ENCODE measurements at regions not wholly inside any gene's neighbourhood (a gene's known extent, or its start where the extent isn't known, plus 50 kb on each side); places are given as distances from the start of the nearest gene placed in this dataset.
A peak's percentile ranks its signal among the peaks of the same experiment; 100 is the strongest.
"Not testable (repeated sequence)": the region's sequence is repeated elsewhere in the genome, so short reads cannot be mapped to it uniquely, and the experiment has no call there.

DNA sequence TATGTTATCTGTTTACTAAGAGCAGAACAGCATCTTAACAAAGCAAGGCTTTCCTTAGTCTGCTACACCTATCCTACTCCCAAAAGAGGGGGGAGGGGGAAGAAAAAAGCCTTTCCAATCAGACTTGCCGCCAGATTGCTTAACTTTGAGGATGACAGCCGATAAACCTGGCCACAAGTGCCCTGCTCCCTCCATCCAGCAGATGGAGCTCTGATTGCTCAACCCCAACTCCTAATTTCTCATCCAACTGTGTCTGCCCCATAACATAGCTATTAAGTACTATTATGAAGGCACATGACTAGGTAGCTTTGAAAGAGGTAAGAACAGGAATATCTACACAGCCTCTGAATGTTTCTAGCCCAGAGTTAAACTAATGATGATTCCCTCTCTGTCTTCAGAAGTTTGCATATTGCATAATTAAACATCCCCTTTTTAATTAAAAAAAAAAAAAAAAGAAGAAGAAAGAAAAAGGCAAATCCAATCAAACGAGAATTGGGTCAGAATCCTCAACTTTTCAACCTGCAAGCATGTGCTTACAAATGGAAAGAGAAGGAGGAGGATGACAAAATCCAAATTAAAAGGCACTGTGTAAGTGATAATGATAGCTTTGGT is 247.4 kb downstream of the GALC start:
- DNase-seq, result peak; percentile 85
- no peaks in the 10 kb centered on the region for H3K36me3 ChIP-seq (ENCODE audit: control insufficient read depth, insufficient read depth, low read length)
- H3K27me3 Mint-ChIP-seq (ENCODE audit: insufficient read depth), result no peaks in the 10 kb centered on the region
- peaks cover 10% of the 10 kb centered on the region for H3K9me3 Mint-ChIP-seq
- H3K9me3 ChIP-seq (ENCODE audit: control insufficient read depth, low read length), result peaks cover 12% of the 10 kb centered on the region
- peaks cover 2% of the 10 kb centered on the region for H3K36me3 Mint-ChIP-seq (ENCODE audit: low read depth)
- WGBS, 2 experiments (ENCODE audit: insufficient coverage in 1 of 2, insufficient read length in 1 of 2), result 47% methylated on average over 3 of the region's 3 CpGs; no CpG with 5 or more reads in 1 of the 2 experiments
- H3K4me3 ChIP-seq (ENCODE audit: low read length), result no peak overlapping the region
- peaks cover 28% of the 10 kb centered on the region for H3K4me1 Mint-ChIP-seq
- H3K27me3 ChIP-seq (ENCODE audit: control insufficient read depth, insufficient read depth, low read length, poor library complexity, severe bottlenecking), result no peaks in the 10 kb centered on the region
- H3K4me3 Mint-ChIP-seq, result no peak overlapping the region
- H3K27ac ChIP-seq (ENCODE audit: low read depth, low read length), result no peak overlapping the region
- TF ChIP-seq, protein P1, sequence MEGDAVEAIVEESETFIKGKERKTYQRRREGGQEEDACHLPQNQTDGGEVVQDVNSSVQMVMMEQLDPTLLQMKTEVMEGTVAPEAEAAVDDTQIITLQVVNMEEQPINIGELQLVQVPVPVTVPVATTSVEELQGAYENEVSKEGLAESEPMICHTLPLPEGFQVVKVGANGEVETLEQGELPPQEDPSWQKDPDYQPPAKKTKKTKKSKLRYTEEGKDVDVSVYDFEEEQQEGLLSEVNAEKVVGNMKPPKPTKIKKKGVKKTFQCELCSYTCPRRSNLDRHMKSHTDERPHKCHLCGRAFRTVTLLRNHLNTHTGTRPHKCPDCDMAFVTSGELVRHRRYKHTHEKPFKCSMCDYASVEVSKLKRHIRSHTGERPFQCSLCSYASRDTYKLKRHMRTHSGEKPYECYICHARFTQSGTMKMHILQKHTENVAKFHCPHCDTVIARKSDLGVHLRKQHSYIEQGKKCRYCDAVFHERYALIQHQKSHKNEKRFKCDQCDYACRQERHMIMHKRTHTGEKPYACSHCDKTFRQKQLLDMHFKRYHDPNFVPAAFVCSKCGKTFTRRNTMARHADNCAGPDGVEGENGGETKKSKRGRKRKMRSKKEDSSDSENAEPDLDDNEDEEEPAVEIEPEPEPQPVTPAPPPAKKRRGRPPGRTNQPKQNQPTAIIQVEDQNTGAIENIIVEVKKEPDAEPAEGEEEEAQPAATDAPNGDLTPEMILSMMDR (conservative IDR thresholded peaks at IDR 0.05), result peak; percentile 93
- H3K4me1 ChIP-seq (ENCODE audit: control insufficient read depth, insufficient read depth, low read length), result no peaks in the 10 kb centered on the region
- no peak overlapping the region for H3K27ac Mint-ChIP-seq
- no peak overlapping the region for H3K9ac ChIP-seq (ENCODE audit: extremely low read depth, low read length, poor library complexity, severe bottlenecking)

DNA sequence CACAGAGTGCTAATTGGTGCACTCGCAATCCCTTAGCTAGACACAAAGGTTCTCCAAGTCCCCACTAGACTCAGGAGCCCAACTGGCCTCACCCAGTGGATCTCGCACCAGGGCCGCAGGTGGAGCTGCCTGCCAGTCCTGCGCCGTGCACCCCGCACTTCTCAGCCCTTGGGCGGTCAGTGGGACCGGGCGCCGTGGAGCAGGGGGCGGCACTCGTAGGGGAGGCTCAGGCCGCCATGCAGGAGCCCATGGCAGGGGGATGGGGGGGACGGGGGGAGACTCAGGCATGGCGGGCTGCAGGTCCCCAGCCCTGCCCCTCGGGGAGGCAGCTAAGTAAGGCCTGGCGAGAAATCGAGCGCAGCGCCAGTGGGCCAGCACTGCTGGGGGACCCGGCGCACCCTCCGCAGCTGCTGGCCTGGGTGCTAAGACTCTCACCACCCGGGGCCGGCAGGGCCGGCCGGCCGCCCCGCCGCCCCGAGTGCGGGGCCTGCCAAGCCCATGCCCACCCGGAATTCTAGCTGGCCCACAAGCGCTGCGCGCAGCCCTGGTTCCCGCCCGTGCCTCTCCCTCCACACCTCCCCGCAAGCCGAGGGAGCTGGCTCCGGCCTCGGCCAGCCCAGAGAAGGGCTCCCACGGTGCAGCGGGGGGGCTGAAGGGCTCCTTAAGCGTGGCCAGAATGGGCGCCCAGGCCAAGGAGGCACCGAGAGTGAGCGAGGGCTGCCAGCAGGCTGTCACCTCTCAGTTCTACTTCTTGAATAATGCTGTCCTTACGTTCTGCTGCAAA is 258.2 kb downstream of the GALC start:
- WGBS, 2 experiments (ENCODE audit: insufficient coverage in 1 of 2, insufficient read length in 1 of 2), result 92 to 96% methylated on average over 20 to 49 of the region's 49 CpGs
- H3K9ac ChIP-seq (ENCODE audit: extremely low read depth, low read length, poor library complexity, severe bottlenecking), result not testable (repeated sequence)

DNA sequence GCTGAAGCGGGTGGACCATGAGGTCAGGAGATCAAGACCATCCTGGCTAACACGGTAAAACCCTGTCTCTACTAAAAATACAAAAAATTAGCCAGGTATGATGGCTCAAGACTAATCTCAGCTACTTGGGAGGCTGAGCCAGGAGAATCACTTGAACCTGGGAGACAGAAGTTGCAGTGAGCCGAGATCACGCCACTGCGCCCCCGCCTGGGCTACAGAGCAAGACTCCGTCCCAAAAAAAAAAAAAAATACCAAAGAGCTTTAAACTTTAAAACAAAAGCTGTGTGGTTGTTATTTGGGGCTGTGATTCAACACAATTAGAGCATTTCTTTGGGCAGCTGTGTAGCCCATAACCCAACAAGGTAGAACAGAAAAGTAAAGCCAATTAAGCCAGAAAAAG is 259.9 kb downstream of the GALC start:
- not testable (repeated sequence) for H3K4me1 ChIP-seq (ENCODE audit: control insufficient read depth, insufficient read depth, low read length); H3K27me3 Mint-ChIP-seq (ENCODE audit: insufficient read depth); H3K36me3 Mint-ChIP-seq (ENCODE audit: low read depth); H3K4me1 Mint-ChIP-seq; H3K36me3 ChIP-seq (ENCODE audit: control insufficient read depth, insufficient read depth, low read length); H3K27ac Mint-ChIP-seq; H3K4me3 Mint-ChIP-seq; H3K9me3 ChIP-seq (ENCODE audit: control insufficient read depth, low read length); H3K27ac ChIP-seq (ENCODE audit: low read depth, low read length); H3K27me3 ChIP-seq (ENCODE audit: control insufficient read depth, insufficient read depth, low read length, poor library complexity, severe bottlenecking); H3K9ac ChIP-seq (ENCODE audit: extremely low read depth, low read length, poor library complexity, severe bottlenecking); H3K4me3 ChIP-seq (ENCODE audit: low read length)
- H3K9me3 Mint-ChIP-seq, result peaks cover 28% of the 10 kb centered on the region
- TF ChIP-seq, protein P1 (conservative IDR thresholded peaks at IDR 0.05), result peak; percentile 62
- DNase-seq, result peak; percentile 69
- WGBS, 2 experiments (ENCODE audit: insufficient coverage in 1 of 2, insufficient read length in 1 of 2), result 88 to 91% methylated on average over 2 to 6 of the region's 7 CpGs

More for the DNA sequence above, 258.2 kb downstream of the GALC start:
- H3K4me3 ChIP-seq (ENCODE audit: low read length); H3K27me3 Mint-ChIP-seq (ENCODE audit: insufficient read depth); H3K27ac Mint-ChIP-seq; H3K27ac ChIP-seq (ENCODE audit: low read depth, low read length); H3K27me3 ChIP-seq (ENCODE audit: control insufficient read depth, insufficient read depth, low read length, poor library complexity, severe bottlenecking); H3K4me1 Mint-ChIP-seq; H3K4me1 ChIP-seq (ENCODE audit: control insufficient read depth, insufficient read depth, low read length); H3K4me3 Mint-ChIP-seq; H3K9me3 ChIP-seq (ENCODE audit: control insufficient read depth, low read length); H3K36me3 ChIP-seq (ENCODE audit: control insufficient read depth, insufficient read depth, low read length); DNase-seq; H3K36me3 Mint-ChIP-seq (ENCODE audit: low read depth): not testable (repeated sequence)
- H3K9me3 Mint-ChIP-seq, result peaks cover 32% of the 10 kb centered on the region

Data from endodermal cell (in vitro differentiated cells).